GM21367 (cell line): ENCODE measurements at regions not wholly inside any gene's neighbourhood (a gene's known extent, or its start where the extent isn't known, plus 50 kb on each side); places are given as distances from the start of the nearest gene placed in this dataset.

Source experiments
- ATAC-seq: cut with Tn5 transposase; IDR thresholded peaks from one replicate; pipeline ENCODE4 v1.9.1; 2021; ENCODE audit not compliant: unreplicated experiment

DNA sequence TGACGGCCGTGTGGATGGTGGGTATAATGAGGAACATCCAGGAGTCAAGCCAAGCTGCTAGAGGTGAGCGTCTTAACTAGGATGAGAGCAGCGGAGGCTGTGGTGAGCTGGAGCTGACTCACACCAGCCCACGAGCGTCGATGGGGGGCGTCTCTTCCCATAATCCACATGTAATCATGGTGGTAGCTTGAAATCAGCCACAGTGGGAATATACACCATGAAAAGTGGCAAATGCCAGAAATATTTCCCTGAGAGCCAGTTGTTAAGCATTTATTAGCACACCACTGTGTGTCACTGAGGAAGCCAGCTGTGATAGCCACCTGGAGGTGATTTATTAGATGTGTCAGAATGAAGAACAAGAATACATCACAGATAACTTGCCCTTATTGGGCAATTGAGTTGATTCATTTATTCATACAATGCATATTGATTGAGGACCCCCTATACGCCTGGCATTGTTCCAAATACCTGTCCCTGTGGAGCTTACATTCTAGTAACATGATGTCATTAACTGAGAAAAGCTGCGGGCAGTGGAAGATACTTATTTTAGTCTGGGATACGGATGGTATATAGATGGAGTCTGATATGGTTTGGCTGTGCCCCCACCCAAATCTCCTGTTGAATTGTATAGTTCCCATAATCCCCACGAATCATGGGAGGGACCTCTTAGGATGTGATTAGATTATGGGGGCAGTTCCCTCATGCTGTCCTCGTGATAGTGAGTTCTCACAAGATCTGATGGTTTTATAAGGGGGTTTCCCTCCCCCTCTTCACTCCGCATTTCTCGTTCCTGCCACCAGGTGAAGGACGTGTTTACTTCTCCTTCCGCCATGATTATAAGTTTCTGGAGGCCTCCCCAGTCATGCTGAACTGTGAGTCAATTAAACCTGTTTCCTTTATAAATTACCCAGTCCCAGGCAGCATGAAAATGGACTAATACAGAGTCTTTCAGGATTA lies 473.4 kb downstream of the METTL15 start:
- ATAC-seq = no peak

GRCh38 chr11:28571371-28571770 lies 463.2 kb downstream of the METTL15 start:
- ATAC-seq = no peak

DNA sequence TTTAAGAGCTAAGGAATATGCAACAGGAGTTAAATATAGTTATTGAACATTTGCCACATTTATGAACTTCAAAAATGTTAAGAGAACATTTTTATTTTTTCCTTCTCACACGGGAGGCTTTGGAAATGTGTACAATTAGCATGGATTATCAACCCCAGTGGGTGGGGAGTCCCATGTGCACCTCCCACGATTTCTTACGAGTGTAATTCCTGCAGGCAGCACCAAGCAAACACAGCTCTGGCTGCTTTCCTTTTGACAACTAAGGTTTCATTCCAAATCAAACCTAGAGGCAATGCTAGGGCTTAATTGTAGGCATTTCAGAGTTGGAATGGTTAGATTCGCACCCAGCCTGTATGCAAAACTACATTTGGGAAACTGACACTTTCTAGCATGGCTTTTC lies 460.9 kb downstream of the METTL15 start:
- no peak for ATAC-seq

GRCh38 chr11:28566339-28567089 lies 458.3 kb downstream of the METTL15 start:
- no peak for ATAC-seq

- no peak for ATAC-seq
Observed at GRCh38 chr11:28559492-28559891, 451.3 kb downstream of the METTL15 start.

DNA sequence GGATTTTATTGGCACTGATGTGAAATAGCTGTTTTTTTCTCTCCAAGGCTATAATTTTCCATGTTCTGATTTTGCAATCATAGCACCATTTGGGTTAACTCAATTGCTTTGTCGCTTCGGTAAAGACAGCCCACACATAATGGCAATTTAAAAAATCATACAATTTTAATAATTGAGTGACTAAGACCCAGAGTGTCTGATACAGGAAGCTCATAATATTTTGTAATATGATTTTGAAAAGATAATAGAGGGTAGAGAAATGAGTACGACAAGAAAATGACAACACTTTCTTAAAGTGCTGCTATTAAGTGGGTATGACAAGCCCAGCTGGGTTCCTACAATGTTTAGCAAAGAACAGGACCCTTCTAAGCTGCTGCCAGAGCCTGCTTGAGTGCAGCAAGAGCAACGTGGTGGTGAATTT lies 439.1 kb downstream of the METTL15 start:
- ATAC-seq = no peak

GRCh38 chr11:28545536-28545935 lies 437.3 kb downstream of the METTL15 start:
- ATAC-seq = no peak

- ATAC-seq = no peak
Observed at GRCh38 chr11:28542561-28542960, 434.4 kb downstream of the METTL15 start.

DNA sequence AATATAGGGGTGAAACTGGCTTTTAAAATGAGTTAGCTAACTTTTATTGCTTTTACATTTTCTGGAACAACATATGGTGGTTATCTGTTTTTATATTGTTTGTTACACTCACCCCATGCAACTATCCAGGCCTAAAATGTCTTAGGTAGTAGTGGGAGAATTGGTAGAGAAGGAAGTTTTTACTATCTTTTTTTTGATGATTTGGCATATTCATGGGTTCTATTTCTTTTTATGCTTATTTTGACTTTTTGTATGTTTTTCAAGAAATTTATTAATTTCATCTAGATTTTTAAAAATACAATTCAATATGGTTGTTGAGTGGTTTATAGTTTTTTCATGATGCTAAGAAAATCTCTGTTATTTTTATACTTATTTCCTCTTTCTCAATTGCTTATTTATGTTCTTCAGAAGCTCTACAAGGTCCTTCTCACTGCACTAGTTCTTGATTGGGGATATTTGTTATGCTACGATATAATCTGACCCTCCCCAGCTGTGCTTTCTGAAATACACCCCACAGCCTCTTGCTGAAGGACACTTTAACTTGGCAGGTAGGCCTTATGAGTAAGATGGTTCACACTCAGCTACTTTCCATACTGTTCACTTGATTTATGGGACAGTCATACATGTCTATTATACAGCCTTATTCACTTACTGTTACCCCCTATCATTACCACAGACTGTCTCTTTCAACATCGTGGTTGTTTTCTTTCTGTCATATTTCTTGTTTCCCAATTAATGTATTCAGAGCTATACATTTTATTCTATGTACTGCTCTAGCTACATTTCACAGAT lies 431.2 kb downstream of the METTL15 start:
- no peak for ATAC-seq

GRCh38 chr11:28537822-28538221 lies 429.6 kb downstream of the METTL15 start:
- ATAC-seq = no peak

- ATAC-seq = no peak
Observed at GRCh38 chr11:28536504-28537267, 428.5 kb downstream of the METTL15 start.

DNA sequence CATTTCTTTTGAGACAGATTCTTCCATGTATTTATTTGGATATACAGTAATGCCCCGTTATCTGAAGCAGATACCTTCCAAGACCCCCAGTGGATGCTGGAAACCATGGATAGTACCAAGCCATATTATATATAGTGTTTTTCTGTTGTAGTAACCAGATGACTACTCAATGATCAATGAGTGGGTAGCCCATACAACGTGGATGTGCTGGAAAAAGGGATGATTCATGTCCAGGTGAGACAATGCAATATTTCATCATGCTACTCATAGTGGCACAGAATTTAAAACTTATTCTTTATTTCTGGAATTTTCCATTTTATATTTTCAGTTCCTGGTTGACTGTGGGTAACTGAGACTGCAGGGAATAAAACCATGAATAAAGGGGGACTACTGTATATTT lies 427.5 kb downstream of the METTL15 start:
- no peak for ATAC-seq

GRCh38 chr11:28529540-28530410 lies 421.6 kb downstream of the METTL15 start:
- ATAC-seq = peak; percentile 60

DNA sequence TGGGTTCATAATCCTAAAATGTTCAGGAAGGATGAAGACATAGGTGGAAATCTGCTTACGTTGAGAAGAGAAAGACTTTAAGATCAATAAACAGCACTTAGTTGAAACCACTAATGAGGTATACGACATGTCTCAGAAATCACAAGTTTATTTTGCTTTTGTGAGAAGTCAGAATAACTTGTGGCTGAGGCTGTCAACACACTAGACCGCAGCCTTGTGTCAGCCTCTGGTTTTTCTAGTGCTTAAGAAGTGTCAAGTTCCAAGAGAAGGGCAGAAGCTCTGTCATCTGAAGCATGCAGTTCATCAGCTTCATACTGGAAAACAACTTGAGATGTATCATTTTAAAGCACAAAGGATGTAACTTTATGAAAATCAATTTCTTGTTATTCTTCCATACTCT lies 420.9 kb downstream of the METTL15 start:
- no peak for ATAC-seq

DNA sequence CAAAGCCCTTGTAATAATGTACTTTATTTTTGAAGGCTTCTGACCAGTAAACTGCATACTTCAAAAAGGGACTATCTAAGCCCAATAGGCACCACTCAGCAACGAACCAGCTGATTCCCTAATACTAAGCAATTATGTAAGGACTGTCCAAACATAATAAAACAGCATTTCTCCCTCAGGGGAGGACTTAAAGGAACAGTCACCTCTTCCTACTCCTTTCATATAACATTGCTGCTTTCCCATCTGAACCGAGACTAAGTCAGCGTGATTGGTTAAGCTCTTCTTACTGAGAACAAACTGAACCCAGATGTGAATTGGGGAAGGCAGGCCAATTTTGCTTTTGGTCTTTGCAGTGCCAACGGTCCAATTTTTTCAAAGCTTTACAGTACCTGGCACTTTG lies 420.0 kb downstream of the METTL15 start:
- ATAC-seq = no peak

DNA sequence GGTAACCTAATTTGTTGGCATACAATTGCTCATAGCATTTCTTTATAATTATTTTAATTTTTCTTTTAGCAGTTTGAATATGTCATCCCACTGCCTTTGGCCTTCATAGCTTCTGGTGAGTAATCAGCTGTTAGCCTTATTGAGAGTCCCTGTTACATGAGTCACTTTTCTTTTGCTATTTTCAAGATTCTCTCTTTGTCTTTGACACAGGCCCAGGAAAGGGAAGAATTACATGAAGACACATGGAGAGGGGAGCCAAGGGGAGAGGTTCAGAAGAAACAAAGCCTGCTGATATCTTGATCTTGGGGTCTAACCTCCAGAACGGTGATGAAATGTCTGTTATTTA lies 418.2 kb downstream of the METTL15 start:
- no peak for ATAC-seq

DNA sequence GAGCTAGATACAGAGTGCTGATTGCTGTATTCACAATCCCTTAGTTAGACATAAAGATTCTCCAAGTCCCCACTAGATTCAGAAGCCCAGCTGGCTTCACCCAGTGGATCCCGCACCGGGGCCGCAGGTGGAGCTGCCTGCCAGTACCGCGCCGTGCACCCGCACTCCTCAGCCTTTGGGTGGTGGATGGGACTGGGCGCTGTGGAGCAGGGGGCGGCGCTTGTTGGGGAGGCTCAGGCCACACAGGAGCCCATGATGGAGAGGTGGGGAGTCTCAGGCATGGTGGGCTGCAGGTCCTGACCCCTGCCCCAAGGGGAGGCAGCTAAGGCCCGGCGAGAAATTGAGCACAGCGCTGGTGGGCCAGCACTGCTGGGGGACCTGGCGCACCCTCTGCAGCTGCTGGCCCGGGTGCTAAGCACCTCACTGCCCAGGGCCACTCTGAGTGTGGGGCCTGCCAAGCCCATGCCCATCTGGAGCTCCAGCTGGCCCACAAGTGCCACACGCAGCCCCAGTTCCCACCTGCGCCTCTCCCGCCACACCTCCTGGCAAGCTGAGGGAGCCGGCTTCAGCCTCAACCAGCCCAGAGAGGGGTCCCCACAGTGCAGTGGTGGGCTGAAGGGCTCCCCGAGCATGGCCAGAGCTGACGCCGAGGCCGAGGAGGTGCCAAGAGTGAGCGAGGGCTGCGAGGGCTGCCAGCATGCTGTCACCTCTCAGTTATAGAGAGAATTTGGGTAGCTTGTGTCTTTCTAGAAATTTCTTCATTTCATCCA lies 417.6 kb downstream of the METTL15 start:
- ATAC-seq = no peak

- no peak for ATAC-seq
Observed at GRCh38 chr11:28524098-28524497, 415.9 kb downstream of the METTL15 start.

- ATAC-seq = no peak
Observed at GRCh38 chr11:28521075-28521474, 412.9 kb downstream of the METTL15 start.
